ENCODE measurements at regions not wholly inside any gene's neighbourhood (a gene's known extent, or its start where the extent isn't known, plus 50 kb on each side); places are given as distances from the start of the nearest gene placed in this dataset.

DNA sequence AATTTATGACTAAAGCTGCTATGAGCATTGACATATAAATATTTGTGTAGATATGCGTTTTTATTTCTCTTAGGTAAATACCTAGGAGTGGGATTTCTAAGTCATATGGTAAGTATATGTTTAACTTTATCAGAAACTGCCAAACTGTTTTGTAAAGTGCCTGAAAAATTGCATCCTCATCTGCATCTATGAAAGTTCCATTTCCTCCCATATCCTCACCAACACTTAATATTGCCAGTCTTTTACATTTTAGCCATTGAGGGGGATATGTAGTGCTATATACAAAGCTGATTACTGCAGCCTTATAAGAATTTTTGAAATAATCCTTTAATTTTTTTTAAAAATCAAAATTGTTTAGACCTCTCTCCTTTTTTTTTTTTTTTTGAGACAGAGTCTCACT, 123.1 kb upstream of the SPRY4 start:
- Histone ChIP-seq H3K36me3 (ENCODE audit: control insufficient read depth, insufficient read depth, low read length) (no peaks in the 10 kb centered on the region), H3K27me3 (ENCODE audit: control insufficient read depth, insufficient read depth, low read length) (no peaks in the 10 kb centered on the region), H3K4me3 (ENCODE audit: low read depth, low read length) (no peak overlapping the region)
- no peak for DNase-seq (ENCODE audit: low read depth)
- TF ChIP-seq, protein P1, sequence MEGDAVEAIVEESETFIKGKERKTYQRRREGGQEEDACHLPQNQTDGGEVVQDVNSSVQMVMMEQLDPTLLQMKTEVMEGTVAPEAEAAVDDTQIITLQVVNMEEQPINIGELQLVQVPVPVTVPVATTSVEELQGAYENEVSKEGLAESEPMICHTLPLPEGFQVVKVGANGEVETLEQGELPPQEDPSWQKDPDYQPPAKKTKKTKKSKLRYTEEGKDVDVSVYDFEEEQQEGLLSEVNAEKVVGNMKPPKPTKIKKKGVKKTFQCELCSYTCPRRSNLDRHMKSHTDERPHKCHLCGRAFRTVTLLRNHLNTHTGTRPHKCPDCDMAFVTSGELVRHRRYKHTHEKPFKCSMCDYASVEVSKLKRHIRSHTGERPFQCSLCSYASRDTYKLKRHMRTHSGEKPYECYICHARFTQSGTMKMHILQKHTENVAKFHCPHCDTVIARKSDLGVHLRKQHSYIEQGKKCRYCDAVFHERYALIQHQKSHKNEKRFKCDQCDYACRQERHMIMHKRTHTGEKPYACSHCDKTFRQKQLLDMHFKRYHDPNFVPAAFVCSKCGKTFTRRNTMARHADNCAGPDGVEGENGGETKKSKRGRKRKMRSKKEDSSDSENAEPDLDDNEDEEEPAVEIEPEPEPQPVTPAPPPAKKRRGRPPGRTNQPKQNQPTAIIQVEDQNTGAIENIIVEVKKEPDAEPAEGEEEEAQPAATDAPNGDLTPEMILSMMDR (IDR thresholded peaks at IDR 0.05; ENCODE audit: insufficient read depth, low read length, poor library complexity, severe bottlenecking), result no peak

DNA sequence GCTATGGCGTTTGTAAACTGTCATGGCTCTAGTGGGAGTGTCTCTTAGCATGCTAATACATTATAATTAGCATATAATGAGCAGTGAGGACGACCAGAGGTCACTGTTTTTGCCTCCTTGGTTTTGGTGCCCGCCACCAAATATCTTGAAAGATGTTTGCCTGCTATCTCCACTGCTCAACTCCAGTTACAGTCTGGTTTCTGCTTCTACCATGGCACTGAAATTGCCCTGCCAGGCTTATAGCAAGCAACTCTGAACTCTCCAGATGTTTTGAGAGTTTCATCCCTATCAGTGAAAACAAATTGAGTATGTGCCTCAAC, 122.1 kb upstream of the SPRY4 start:
- H3K4me3 ChIP-seq (ENCODE audit: low read depth, low read length), result no peak overlapping the region
- DNase-seq (ENCODE audit: low read depth), result no peak
- no peaks in the 10 kb centered on the region for H3K36me3 ChIP-seq (ENCODE audit: control insufficient read depth, insufficient read depth, low read length)
- TF ChIP-seq, protein P1 (IDR thresholded peaks at IDR 0.05; ENCODE audit: insufficient read depth, low read length, poor library complexity, severe bottlenecking), result no peak
- no peaks in the 10 kb centered on the region for H3K27me3 ChIP-seq (ENCODE audit: control insufficient read depth, insufficient read depth, low read length)

DNA sequence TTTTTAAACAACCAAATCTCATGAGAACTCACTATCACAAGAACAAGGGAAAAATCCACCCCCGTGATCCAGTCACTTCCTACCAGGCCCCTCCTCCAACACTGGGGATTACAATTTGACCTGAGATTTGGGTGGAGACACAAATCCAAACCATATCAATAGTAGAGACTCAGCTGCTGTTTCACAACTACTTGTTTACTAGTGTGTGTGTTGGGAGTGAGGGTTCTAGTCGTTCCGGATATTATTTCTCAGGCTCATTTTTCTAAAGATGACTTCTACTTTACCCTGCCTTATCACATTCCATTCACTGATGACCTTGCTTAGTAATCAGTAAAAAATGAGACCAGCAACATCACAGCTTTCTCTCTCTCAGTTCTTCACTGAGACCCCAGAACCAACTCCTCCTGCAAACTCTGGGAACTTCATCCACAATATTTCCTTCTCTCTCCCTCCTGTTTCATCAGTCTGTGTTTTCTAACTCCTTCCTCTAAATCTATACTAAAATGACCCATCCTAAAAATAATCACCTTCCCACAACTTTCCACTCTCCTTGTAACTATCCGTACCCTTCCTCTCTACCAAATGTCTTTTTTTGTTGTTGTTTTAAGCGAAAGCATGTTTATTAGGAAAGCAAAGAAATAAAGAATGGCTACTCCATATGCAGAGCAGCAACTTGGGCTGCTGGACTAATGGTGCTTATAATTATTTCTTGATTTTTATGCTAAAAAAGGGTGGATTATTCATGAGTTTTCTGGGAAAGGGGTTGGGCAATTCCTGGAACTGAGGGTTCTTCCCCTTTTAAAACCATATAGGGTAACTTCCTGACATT, 121.5 kb upstream of the SPRY4 start:
- TF ChIP-seq, protein P1 (IDR thresholded peaks at IDR 0.05; ENCODE audit: insufficient read depth, low read length, poor library complexity, severe bottlenecking), result no peak
- no peak for DNase-seq (ENCODE audit: low read depth)
- Histone ChIP-seq H3K36me3 (ENCODE audit: control insufficient read depth, insufficient read depth, low read length) (no peaks in the 10 kb centered on the region), H3K27me3 (ENCODE audit: control insufficient read depth, insufficient read depth, low read length) (no peaks in the 10 kb centered on the region), H3K4me3 (ENCODE audit: low read depth, low read length) (no peak overlapping the region)

DNA sequence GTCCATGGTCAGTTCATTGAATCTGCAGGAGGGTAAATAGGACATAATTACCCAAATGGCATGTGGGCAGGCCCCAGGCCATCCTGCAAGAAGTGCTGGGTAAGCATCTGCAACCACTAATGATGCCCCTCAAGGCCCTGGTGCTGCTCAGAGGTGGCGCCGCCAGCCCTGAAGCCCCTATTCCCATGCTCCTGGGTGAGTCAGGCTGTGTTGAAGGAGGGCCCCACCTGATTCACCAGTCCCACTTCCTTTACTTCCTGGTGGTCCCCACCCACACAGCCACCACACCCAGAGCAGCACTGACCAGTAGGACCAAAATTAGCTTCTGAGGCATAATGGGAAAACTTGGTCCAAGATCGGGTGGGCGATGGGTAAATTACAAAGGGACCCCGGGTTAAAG, 120.4 kb upstream of the SPRY4 start:
- TF ChIP-seq, protein P1 (IDR thresholded peaks at IDR 0.05; ENCODE audit: insufficient read depth, low read length, poor library complexity, severe bottlenecking), result no peak
- Histone ChIP-seq H3K27me3 (ENCODE audit: control insufficient read depth, insufficient read depth, low read length) (no peaks in the 10 kb centered on the region), H3K4me3 (ENCODE audit: low read depth, low read length) (no peak overlapping the region), H3K36me3 (ENCODE audit: control insufficient read depth, insufficient read depth, low read length) (no peaks in the 10 kb centered on the region)
- no peak for DNase-seq (ENCODE audit: low read depth)

DNA sequence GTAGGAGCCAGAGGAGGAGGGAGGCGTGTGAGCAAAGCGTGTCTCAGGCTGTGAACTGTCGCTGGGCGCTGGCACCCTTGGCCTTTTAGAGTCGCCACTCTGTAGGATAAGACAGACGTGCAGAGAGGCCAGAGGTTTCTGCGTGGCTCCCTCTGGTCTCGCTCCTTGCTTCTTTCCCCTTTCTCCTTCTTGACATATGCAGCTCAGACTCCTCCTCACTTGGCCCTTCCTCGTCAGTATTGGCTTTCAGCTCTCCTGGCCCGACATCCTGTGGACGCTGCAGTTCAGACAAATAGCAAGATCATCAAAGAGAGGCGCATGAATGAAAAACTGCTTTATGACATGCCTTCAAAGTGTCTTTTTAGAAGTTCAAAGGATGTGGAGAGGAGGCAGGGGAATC, 116.8 kb upstream of the SPRY4 start:
- no peak for DNase-seq (ENCODE audit: low read depth)
- TF ChIP-seq, protein P1 (IDR thresholded peaks at IDR 0.05; ENCODE audit: insufficient read depth, low read length, poor library complexity, severe bottlenecking), result no peak

More for the DNA sequence above, 116.8 kb upstream of the SPRY4 start:
- H3K4me3 ChIP-seq (ENCODE audit: low read depth, low read length), result no peak overlapping the region
- no peaks in the 10 kb centered on the region for H3K36me3 ChIP-seq (ENCODE audit: control insufficient read depth, insufficient read depth, low read length)
- no peaks in the 10 kb centered on the region for H3K27me3 ChIP-seq (ENCODE audit: control insufficient read depth, insufficient read depth, low read length)

Data from kidney epithelial cell (primary cell).